ENCODE measurements at regions not wholly inside any gene's neighbourhood (a gene's known extent, or its start where the extent isn't known, plus 50 kb on each side); places are given as distances from the start of the nearest gene placed in this dataset.

GRCh38 chr3:28816017-28816416, 464.9 kb upstream of the RBMS3 start:
- DNase-seq (ENCODE audit: low read depth), result no peak

DNA sequence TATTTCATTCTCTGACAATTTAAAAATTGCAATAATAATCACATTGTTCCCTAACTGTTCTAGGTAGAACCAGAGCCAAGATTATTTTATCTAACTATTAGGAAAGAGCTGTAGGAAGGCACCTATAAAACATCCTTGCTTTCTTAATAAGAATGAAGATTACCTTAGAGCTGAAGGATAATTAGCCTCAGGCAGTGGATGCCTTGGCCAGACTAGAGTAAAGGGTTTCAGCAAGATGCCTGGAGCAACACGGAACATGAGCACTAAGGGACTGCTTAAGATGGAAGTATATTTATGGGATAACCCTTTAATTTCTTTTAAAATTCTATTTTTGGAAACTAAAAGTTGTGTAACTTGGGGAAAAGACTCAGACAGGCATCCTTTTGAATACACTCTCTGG, 456.6 kb upstream of the RBMS3 start:
- DNase-seq (ENCODE audit: low read depth), result no peak

DNA sequence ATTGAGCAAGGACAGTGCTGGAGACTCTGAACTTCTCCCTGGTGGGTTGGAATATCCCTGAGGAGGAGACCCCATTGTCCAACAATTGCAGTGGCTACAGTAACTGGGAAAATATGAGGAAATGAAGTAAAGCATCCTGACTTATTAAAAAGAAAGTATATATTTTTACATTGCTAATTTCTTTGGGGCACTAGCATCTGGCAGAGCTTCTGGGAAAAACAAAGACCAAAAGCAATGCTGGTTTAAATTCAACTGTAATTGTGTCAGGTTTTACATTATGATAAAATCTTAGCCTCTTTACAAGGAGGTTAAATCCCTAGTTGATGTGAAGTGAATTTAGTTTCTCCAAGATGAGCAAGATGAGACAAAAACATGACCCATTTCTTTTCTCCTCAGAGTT, 454.0 kb upstream of the RBMS3 start:
- no peak for DNase-seq (ENCODE audit: low read depth)

DNA sequence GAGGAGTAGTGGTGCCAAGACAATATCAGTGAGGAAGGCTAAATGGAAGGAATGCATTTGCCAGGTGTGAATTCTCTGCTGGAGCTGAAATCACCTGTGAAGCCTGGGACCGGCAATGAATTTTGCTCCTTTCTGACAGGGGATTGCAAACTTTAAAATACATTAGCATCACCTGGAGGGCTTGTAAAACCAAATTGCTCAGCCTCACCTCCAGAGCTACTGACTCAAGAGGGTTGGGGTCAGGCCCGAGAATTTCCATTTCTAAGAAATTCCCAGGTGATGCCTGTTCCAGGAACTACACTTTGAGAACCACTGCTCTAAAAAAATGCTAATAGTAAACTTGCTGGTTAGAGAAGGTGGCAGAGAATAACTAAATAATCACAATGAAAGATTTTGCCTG, 445.6 kb upstream of the RBMS3 start:
- DNase-seq (ENCODE audit: low read depth), result no peak

GRCh38 chr3:28835751-28836150, 445.1 kb upstream of the RBMS3 start:
- no peak for DNase-seq (ENCODE audit: low read depth)

- DNase-seq (ENCODE audit: low read depth), result no peak
These were observed 444.7 kb upstream of the RBMS3 start for GRCh38 chr3:28836199-28836598.

DNA sequence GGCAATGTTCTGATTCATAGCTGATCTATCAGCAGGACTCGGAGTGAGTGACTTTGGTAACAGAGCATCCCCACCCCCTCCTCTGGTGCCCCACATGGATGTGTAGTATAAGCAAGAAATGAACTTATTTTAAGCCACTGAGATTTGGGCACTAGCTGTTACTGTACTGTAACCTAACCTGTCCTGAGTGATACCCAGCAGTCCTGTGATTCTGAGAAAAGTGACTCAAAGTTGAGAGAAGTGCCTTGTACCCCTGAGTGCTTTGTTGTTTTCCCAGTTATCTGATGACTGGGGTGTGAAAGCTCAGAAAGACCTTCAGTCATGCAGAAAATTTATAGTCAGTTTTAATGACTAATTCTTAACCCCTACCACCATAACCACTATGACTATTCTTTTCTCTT, 439.9 kb upstream of the RBMS3 start:
- no peak for DNase-seq (ENCODE audit: low read depth)

- DNase-seq (ENCODE audit: low read depth), result no peak
These were observed 439.4 kb upstream of the RBMS3 start for GRCh38 chr3:28841441-28841840.

DNA sequence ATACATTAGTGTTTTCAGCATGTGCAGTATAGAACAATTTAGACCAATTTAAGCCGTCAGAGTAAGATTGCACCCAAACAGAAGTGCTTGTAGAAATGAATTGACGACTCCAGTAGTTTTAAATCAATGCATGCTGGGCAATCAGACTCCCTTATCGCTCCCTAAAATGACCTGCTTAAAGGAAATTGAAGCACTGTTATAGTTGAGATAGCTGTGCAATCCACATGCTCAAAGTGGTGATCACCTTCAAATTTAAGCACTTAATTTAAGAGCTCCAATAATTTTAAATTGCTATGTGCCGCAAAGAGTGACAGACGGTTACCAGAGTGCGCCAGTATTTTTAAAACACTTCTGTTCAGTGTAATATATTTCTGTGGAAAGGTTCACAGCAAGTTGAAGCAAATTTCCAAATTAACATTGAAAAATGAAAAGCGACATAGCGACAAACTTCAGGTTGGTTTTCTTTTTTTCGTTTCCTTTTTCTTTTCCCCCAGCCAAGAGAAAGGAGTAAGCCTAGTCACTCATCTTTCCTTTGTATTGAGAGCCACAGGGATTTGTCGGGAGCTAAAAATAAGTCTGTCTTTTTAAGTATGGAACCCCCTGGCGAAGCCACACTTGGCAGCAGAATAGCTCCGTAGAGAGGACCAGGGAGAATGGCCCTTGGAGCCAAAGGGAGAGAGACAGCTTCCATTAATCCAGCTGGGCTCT, 436.4 kb upstream of the RBMS3 start:
- no peak for DNase-seq (ENCODE audit: low read depth)

DNA sequence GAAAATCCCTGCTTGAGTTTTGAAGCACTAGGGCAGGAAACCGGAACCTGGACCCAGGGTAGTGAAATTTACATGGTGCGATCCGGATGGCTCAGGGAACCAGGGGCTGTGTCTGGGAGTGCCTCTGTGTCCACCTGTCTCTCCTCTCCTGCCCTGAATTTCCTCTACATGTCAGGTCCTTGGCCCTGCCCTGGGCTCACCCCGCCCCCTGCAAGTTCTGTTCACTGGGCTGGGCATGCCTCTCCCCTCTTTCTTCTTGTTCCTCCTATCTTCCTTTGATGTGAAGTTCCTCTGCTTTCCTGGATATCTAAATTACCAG, 435.9 kb upstream of the RBMS3 start:
- no peak for DNase-seq (ENCODE audit: low read depth)

DNA sequence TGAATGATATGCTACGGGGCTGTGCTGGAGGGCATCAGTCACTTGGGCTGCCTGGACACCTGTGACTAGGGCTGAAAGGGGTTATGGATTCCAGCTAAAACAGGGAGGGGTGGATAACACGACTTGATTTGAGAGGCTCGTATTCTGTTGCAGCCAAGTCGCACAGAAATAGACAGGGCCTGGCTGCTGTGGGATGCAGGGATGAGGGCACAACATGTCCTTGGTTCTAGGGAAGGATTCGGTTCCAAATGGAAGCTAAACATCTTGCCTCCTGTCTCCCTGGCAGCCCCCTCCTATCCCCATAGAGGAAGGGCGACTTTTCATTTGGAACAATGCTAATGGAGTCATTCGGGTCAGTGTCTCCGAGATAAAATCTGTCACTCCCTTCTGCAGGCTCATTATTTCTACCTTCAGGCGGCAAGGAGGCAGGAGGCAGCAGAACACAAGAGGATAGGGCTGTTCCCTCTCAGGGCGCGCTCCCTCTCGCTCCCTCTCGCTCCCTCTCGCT, 433.8 kb upstream of the RBMS3 start:
- DNase-seq (ENCODE audit: low read depth), result no peak

DNA sequence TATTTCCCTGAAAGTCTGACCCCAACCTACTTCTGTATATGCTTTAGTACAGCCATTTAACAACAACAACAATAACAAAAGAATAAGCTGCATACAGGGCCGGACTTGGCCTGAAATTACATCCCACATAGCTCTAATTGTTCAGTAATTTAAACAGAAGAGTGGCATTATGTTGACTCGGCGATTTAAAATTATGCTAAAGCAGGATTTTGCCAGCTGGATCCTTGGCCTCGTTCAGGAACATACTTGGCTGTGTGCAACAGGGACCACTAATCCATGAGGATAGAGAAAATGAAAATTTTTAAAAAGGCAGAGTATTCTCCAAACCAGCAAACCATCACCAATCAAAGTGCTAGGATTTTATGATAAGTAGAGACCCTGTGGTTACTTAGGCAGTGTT, 433.1 kb upstream of the RBMS3 start:
- no peak for DNase-seq (ENCODE audit: low read depth)

DNA sequence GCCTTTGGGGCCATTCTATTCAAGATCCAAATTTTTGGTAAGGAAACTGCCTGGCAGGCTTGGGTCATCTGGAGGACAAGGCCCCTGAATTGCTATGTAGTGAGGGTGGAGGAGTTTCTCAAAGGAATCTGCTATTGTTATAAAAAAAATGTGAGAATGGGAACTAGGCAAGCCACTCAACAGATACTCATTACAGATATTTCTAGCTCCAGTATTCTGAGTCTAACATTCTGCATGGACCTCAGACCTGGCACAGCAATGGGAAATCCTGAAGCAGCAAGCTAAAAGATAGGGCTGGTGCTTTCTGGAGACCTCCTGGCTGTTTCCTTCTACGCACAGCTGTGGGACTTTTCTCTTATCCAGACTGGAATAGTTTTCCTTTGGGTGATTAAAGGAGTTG, 430.7 kb upstream of the RBMS3 start:
- no peak for DNase-seq (ENCODE audit: low read depth)

- DNase-seq (ENCODE audit: low read depth), result no peak
These were observed 427.0 kb upstream of the RBMS3 start for GRCh38 chr3:28853830-28854229.

GRCh38 chr3:28856796-28857195, 424.1 kb upstream of the RBMS3 start:
- no peak for DNase-seq (ENCODE audit: low read depth)

DNA sequence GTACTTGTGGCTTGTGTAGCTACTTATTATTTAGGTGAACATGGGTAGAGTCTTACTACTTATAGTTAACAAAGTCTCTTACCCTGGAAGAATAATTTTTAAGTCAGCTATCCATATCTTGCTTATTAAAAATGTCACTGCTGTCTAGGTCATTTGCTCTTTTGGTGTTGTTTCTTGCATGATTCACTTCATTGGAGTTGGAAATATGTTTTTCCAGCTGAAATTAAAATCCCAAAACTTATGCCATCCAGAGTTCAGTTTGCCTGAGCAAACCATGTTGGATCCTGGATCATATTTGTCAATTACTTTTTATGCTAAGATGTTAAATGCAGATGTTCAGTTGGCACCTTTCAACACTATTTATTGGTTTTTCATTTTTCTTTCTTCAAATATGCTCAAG, 421.0 kb upstream of the RBMS3 start:
- DNase-seq (ENCODE audit: low read depth), result no peak

- no peak for DNase-seq (ENCODE audit: low read depth)
These were observed 420.6 kb upstream of the RBMS3 start for GRCh38 chr3:28860307-28860706.

- no peak for DNase-seq (ENCODE audit: low read depth)
These were observed 417.7 kb upstream of the RBMS3 start for GRCh38 chr3:28863186-28863585.

DNA sequence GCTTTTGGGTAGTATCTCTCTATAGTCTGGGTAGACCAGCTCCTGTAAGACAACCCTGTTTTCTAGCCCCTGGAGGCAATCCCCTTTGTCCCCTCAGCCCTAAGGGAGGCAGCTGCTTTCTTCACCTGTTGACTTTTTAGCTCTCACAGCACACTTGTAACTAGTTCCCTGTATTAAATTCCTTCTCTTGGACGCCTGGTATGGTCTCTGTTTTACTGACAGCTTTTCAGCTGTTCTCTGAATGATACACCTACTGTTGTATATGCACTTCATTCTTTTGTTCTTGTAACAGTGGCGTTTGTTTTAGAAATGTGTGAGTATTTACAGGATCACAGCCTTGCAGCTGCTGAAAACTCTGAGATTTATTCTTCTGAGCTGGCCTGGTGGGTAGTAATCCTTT, 413.0 kb upstream of the RBMS3 start:
- no peak for DNase-seq (ENCODE audit: low read depth)

DNA sequence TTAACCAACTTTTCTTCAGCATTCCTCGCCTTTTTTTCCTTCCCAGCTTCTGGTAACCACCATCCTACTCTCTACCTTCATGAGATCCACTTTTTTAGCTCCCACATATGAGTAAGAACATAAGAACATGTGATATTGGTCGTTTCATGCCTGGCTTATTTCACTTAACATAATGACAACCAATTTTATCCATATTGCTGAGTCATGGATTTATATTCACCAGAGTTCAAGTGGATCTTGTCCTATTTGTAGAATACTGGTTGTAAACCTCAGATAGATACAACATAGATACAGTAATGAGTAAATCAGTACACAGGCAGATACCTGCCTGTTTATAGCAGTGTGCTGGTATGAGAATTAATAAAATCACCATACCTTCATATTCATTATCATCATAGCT, 412.0 kb upstream of the RBMS3 start:
- no peak for DNase-seq (ENCODE audit: low read depth)

DNA sequence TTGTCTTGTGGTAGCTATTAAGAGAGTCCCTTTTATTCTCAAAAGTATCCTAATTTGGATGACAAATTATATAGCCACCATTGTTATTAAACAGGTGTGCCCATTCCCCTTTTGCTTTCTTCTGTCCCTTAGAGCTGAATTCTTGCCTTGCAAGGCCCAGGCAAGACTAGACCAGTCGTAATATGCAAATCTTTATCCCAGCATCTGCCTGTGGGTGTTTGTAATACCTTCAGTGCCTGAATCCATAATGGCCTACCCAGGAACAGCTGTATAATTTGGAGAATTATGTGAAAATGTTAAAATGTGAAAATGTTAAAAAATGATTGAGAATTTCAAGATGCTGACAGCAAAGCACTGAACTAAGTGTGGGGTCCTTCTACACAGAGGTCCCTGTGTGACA, 403.0 kb upstream of the RBMS3 start:
- no peak for DNase-seq (ENCODE audit: low read depth)

DNA sequence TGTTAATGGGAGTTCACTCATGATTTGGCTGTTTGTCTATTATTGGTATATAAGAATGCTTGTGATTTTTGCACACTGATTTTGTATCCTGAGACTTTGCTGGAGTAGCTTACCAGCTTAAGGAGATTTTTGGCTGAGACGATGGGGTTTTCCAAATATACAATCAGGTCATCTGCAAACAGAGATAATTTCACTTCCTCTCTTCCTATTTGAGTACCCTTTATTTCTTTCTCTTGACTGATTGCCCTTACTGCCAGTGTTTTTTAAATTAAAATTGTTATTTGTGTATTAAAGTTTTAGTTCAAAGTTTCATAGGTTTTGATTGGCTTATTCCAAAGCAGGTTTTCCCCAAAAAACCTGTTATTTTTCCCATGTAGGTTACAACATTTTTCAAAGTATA, 390.5 kb upstream of the RBMS3 start:
- no peak for DNase-seq (ENCODE audit: low read depth)

- DNase-seq (ENCODE audit: low read depth), result no peak
These were observed 389.4 kb upstream of the RBMS3 start for GRCh38 chr3:28891485-28891884.

GRCh38 chr3:28900301-28900700, 380.6 kb upstream of the RBMS3 start:
- no peak for DNase-seq (ENCODE audit: low read depth)

DNA sequence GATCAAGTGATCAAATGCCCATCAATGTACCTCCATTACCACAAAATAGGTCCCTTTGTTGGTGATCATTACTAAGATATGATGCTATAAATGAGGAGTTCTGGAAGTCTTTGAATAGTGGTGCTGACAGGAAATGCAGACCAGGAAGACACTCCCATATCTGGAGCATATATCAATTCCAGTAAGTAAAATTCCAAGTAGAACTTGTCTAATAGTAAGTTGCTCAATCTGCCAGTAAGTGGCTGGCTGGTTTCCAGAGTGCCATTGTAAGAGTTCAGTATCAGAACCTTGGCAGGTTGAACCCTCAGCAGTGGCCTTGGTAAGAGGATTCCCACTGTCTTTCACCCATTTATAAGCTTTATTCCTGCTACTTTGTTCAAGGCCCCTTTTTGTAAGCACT, 379.9 kb upstream of the RBMS3 start:
- DNase-seq (ENCODE audit: low read depth), result no peak
